T-helper 17 cell (primary cell): ENCODE measurements at regions not wholly inside any gene's neighbourhood (a gene's known extent, or its start where the extent isn't known, plus 50 kb on each side); places are given as distances from the start of the nearest gene placed in this dataset.

ENCODE experiments used
- ATAC-seq: fragments of 150-1000 bp; cut with Tn5 transposase; 2 replicates; pipeline ENCODE4 v1.10.0; 2021; ENCODE audit warnings: mild to moderate bottlenecking, moderate library complexity
- DNase-seq, 3 donors: peaks; one replicate each; pipeline versions ENCODE4 v3.0.0 to v3.0.0-alpha.2; 2020 to 2021
- H3K9me3 ChIP-seq: one replicate; pipeline ENCODE4 v1.7.0; 2013; ENCODE audit warnings: low read length, mild to moderate bottlenecking; ENCODE audit not compliant: control insufficient read depth, poor library complexity, severe bottlenecking
- H3K27ac Mint-ChIP-seq: one replicate; pipeline ENCODE4 v1.8.0; 2022; ENCODE audit warnings: mild to moderate bottlenecking, moderate library complexity, mixed read lengths
- H3K27me3 Mint-ChIP-seq: one replicate; pipeline ENCODE4 v1.8.0; 2022; ENCODE audit warnings: mixed read lengths
- H3K36me3 Mint-ChIP-seq: one replicate; pipeline ENCODE4 v1.8.0; 2022; ENCODE audit warnings: low read depth, mixed read lengths
- H3K4me1 Mint-ChIP-seq: one replicate; pipeline ENCODE4 v1.8.0; 2022; ENCODE audit warnings: mild to moderate bottlenecking, mixed read lengths
- H3K4me3 Mint-ChIP-seq: one replicate; pipeline ENCODE4 v1.8.0; 2022; ENCODE audit warnings: mild to moderate bottlenecking, moderate library complexity, mixed read lengths

GRCh38 chrX:10099411-10099810 lies 57.4 kb upstream of the CLCN4 start:
- H3K4me1 Mint-ChIP-seq = peaks cover 15% of the 10 kb centered on the region
- no peaks in the 10 kb centered on the region for H3K27me3 Mint-ChIP-seq
- ATAC-seq (no peak), DNase-seq (no peak)
- no peaks in the 10 kb centered on the region for H3K36me3 Mint-ChIP-seq
- H3K9me3 ChIP-seq = no peaks in the 10 kb centered on the region
- peak overlapping the region; percentile 92 for H3K4me3 Mint-ChIP-seq
- H3K27ac Mint-ChIP-seq = peak overlapping the region; percentile 89

- ATAC-seq = no peak
- no peak for DNase-seq
- Mint-ChIP-seq H3K4me3 (no peak overlapping the region), H3K36me3 (no peaks in the 10 kb centered on the region), H3K27ac (no peak overlapping the region), H3K4me1 (peaks cover 15% of the 10 kb centered on the region), H3K27me3 (no peaks in the 10 kb centered on the region)
- H3K9me3 ChIP-seq = no peaks in the 10 kb centered on the region
These were observed 55.5 kb upstream of the CLCN4 start for GRCh38 chrX:10101269-10101668.

GRCh38 chrX:10102046-10102704 lies 54.6 kb upstream of the CLCN4 start:
- Mint-ChIP-seq H3K4me1 (peaks cover 15% of the 10 kb centered on the region), H3K27me3 (no peaks in the 10 kb centered on the region), H3K4me3 (no peak overlapping the region), H3K27ac (no peak overlapping the region), H3K36me3 (no peaks in the 10 kb centered on the region)
- H3K9me3 ChIP-seq = no peaks in the 10 kb centered on the region
- DNase-seq = no peak
- no peak for ATAC-seq

GRCh38 chrX:10103023-10103422 lies 53.8 kb upstream of the CLCN4 start:
- peaks cover 17% of the 10 kb centered on the region for H3K4me1 Mint-ChIP-seq
- DNase-seq (no peak), ATAC-seq (no peak)
- no peak overlapping the region for H3K27ac Mint-ChIP-seq
- no peaks in the 10 kb centered on the region for H3K27me3 Mint-ChIP-seq
- H3K4me3 Mint-ChIP-seq = no peak overlapping the region
- H3K9me3 ChIP-seq = no peaks in the 10 kb centered on the region
- H3K36me3 Mint-ChIP-seq = no peaks in the 10 kb centered on the region

GRCh38 chrX:10104958-10105658 lies 51.7 kb upstream of the CLCN4 start:
- DNase-seq (no peak), ATAC-seq (no peak)
- Mint-ChIP-seq H3K27ac (peak overlapping the region; percentile 45), H3K27me3 (no peaks in the 10 kb centered on the region), H3K4me1 (peaks cover 17% of the 10 kb centered on the region), H3K36me3 (no peaks in the 10 kb centered on the region), H3K4me3 (no peak overlapping the region)
- no peaks in the 10 kb centered on the region for H3K9me3 ChIP-seq

- DNase-seq = peak in 2 of 3 donors; percentile 9 to 27
- peak overlapping the region; percentile 45 for H3K27ac Mint-ChIP-seq
- ATAC-seq = peak; percentile 70
- H3K4me1 Mint-ChIP-seq = peaks cover 16% of the 10 kb centered on the region
- no peaks in the 10 kb centered on the region for H3K27me3 Mint-ChIP-seq
- peak overlapping the region; percentile 66 for H3K4me3 Mint-ChIP-seq
- H3K9me3 ChIP-seq = no peaks in the 10 kb centered on the region
- H3K36me3 Mint-ChIP-seq = no peaks in the 10 kb centered on the region
These were observed 50.0 kb upstream of the CLCN4 start for GRCh38 chrX:10106806-10107205.
